ENCODE measurements at regions not wholly inside any gene's neighbourhood (a gene's known extent, or its start where the extent isn't known, plus 50 kb on each side); places are given as distances from the start of the nearest gene placed in this dataset.

DNA sequence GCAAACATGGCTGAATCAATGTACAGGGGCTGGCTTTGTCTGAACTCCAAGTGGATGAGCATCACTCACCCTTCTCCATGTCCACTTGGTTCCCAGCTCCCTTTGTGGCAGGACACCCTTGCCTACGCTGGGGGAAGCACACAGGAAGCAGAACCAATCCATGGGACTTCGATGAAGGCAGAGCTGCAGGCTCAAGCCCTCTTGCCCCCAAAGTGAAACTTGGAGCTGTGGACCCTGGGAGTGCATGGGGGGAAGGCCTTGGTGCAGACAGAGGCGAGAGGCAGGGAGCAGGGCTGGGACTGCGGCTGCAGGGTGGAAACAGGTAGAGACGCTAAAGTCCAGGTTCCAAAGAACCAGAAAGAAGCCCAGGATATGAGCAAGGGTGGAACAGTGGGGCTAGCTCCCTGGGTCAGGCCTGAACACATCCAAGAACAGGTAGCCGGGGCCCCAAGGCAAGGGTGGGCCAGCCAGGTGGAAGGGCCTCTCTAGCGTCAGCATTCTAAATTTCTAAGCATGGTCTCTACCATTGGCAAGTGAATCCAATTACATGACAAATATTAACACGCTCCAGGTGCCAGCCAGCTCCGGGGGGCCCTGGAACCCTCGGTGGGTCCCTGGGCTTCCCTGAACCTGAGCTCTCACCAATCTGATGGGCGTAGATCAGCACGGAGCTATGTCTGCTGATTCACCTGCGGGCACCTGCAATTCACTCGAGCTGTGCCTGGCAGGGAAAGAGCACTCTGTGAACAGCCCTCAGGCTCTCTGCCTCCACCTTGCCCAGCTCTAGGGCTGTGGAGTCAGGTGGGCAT lies 532.8 kb downstream of the BRD1 start:
- ChIA-PET RAD21 (ENCODE audit: low non-redundant PET in 1 of 2, low total read pairs in 2 of 2, uncharacterized antibody in 2 of 2, unreplicated experiment in 2 of 2) (no interaction called here), CTCF (interaction anchor here (1.7 kb wide), 1 partner anchor 10 kb away, joined by 6 read pairs; no protein-coding TSS in a partner anchor), POLR2A (no interaction called here)
- peaks cover 0 to 4% of the 10 kb centered on the region in 2 experiments; a peak in 1 of 4 replicates for H3K9me3 ChIP-seq (ENCODE audit: control insufficient read depth in 1 of 2, insufficient read depth in 1 of 2, low read depth in 1 of 2, low read length in 2 of 2)
- intact Hi-C loops (cut with micrococcal nuclease) = no loop called here
- no peaks in the 10 kb centered on the region for H4K20me1 ChIP-seq (ENCODE audit: insufficient read depth)
- no peak overlapping the region for H3K9ac ChIP-seq (ENCODE audit: low read length)
- BruUV-seq (replicated peaks) = no TSS peak
- no peak for DNase-seq (ENCODE audit: low read depth, low spot score)
- no peaks in the 10 kb centered on the region for H3K79me2 ChIP-seq (ENCODE audit: insufficient read depth, low read length)
- H2AFZ ChIP-seq (ENCODE audit: low read depth, low read length, poor library complexity, severe bottlenecking) = no peak overlapping the region
- TF ChIP-seq EZH2 (IDR thresholded peaks at IDR 0.05) (no peak), TCF7L2 (IDR thresholded peaks at IDR 0.05; ENCODE audit: borderline replicate concordance, extremely low read depth, insufficient read depth, insufficient read length) (no peak), ZFX (IDR thresholded peaks at IDR 0.05) (no peak), POLR2AphosphoS5 (IDR thresholded peaks at IDR 0.05; ENCODE audit: low read depth, low read length) (no peak), CTCF (IDR thresholded peaks at IDR 0.05 in 2 of 3, conservative IDR thresholded peaks at IDR 0.05 in 1 of 3; ENCODE audit: borderline replicate concordance in 1 of 3, insufficient read depth in 1 of 3, low read depth in 2 of 3, low read length in 2 of 3) (no peak), ELF1 (IDR thresholded peaks at IDR 0.05; ENCODE audit: borderline replicate concordance, low read depth) (no peak), ZNF274 (IDR thresholded peaks at IDR 0.05; ENCODE audit: low read depth, low read length) (no peak), SIN3A (IDR thresholded peaks at IDR 0.05; ENCODE audit: low read depth) (no peak), JUND (IDR thresholded peaks at IDR 0.05) (no peak), FOSL1 (IDR thresholded peaks at IDR 0.05; ENCODE audit: low read depth) (no peak), CEBPB (IDR thresholded peaks at IDR 0.05; ENCODE audit: low read depth) (no peak)
- TF ChIP-seq, protein P1, sequence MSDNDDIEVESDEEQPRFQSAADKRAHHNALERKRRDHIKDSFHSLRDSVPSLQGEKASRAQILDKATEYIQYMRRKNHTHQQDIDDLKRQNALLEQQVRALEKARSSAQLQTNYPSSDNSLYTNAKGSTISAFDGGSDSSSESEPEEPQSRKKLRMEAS (IDR thresholded peaks at IDR 0.05) = no peak
- TF ChIP-seq, protein P2, sequence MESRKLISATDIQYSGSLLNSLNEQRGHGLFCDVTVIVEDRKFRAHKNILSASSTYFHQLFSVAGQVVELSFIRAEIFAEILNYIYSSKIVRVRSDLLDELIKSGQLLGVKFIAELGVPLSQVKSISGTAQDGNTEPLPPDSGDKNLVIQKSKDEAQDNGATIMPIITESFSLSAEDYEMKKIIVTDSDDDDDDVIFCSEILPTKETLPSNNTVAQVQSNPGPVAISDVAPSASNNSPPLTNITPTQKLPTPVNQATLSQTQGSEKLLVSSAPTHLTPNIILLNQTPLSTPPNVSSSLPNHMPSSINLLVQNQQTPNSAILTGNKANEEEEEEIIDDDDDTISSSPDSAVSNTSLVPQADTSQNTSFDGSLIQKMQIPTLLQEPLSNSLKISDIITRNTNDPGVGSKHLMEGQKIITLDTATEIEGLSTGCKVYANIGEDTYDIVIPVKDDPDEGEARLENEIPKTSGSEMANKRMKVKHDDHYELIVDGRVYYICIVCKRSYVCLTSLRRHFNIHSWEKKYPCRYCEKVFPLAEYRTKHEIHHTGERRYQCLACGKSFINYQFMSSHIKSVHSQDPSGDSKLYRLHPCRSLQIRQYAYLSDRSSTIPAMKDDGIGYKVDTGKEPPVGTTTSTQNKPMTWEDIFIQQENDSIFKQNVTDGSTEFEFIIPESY (IDR thresholded peaks at IDR 0.05; ENCODE audit: extremely low read depth, insufficient replicate concordance, low read length) = no peak
- TF ChIP-seq, protein P3, sequence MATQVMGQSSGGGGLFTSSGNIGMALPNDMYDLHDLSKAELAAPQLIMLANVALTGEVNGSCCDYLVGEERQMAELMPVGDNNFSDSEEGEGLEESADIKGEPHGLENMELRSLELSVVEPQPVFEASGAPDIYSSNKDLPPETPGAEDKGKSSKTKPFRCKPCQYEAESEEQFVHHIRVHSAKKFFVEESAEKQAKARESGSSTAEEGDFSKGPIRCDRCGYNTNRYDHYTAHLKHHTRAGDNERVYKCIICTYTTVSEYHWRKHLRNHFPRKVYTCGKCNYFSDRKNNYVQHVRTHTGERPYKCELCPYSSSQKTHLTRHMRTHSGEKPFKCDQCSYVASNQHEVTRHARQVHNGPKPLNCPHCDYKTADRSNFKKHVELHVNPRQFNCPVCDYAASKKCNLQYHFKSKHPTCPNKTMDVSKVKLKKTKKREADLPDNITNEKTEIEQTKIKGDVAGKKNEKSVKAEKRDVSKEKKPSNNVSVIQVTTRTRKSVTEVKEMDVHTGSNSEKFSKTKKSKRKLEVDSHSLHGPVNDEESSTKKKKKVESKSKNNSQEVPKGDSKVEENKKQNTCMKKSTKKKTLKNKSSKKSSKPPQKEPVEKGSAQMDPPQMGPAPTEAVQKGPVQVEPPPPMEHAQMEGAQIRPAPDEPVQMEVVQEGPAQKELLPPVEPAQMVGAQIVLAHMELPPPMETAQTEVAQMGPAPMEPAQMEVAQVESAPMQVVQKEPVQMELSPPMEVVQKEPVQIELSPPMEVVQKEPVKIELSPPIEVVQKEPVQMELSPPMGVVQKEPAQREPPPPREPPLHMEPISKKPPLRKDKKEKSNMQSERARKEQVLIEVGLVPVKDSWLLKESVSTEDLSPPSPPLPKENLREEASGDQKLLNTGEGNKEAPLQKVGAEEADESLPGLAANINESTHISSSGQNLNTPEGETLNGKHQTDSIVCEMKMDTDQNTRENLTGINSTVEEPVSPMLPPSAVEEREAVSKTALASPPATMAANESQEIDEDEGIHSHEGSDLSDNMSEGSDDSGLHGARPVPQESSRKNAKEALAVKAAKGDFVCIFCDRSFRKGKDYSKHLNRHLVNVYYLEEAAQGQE (IDR thresholded peaks at IDR 0.05; ENCODE audit: low read depth) = no peak
- no peaks in the 10 kb centered on the region for H3K36me3 ChIP-seq (ENCODE audit: control insufficient read depth in 1 of 2, insufficient read depth in 2 of 2, low read length in 2 of 2)
- ATAC-seq = no peak
- peaks cover 17% of the 10 kb centered on the region for H3K27me3 ChIP-seq (ENCODE audit: insufficient read depth, low read length)
- no peak overlapping the region for H3K4me3 ChIP-seq (replicated peaks in 1 of 2; ENCODE audit: low read depth in 1 of 2, low read length in 2 of 2)
- H3K4me2 ChIP-seq (ENCODE audit: low read length) = no peak overlapping the region
- no peaks in the 10 kb centered on the region for H3K4me1 ChIP-seq (ENCODE audit: control insufficient read depth in 1 of 2, insufficient read depth in 2 of 2, low read length in 2 of 2)
- H3K27ac ChIP-seq (ENCODE audit: low read depth, low read length) = no peak overlapping the region
- no peaks in the 10 kb centered on the region for H3K9me2 ChIP-seq (ENCODE audit: insufficient read depth)
